T-helper 1 cell treated with Interleukin-12 subunit alpha and Interleukin-12 subunit beta and Interleukin-4 antibody, amounts not matched to agents 30 μg/mL and 1 μg/mL, for 36 hours (primary cell): ENCODE measurements at regions not wholly inside any gene's neighbourhood (a gene's known extent, or its start where the extent isn't known, plus 50 kb on each side); places are given as distances from the start of the nearest gene placed in this dataset.

Experiments
- H3K27ac Mint-ChIP-seq: one replicate; pipeline ENCODE4 v1.8.0; 2021; ENCODE audit warnings: mild to moderate bottlenecking, mixed read lengths
- H3K27me3 Mint-ChIP-seq: one replicate; pipeline ENCODE4 v1.8.0; 2021; ENCODE audit warnings: low read depth, mixed read lengths
- H3K36me3 Mint-ChIP-seq: one replicate; pipeline ENCODE4 v1.8.0; 2021; ENCODE audit warnings: low read depth, mixed read lengths
- H3K4me1 Mint-ChIP-seq: one replicate; pipeline ENCODE4 v1.8.0; 2021; ENCODE audit warnings: low read depth, mixed read lengths
- H3K4me3 Mint-ChIP-seq: one replicate; pipeline ENCODE4 v1.8.0; 2021; ENCODE audit warnings: mild to moderate bottlenecking, moderate library complexity, mixed read lengths
- H3K9me3 Mint-ChIP-seq: one replicate; pipeline ENCODE4 v1.8.0; 2021; ENCODE audit warnings: mixed read lengths

- Mint-ChIP-seq H3K4me3 (no peak overlapping the region), H3K4me1 (peaks cover 39% of the 10 kb centered on the region), H3K27me3 (no peaks in the 10 kb centered on the region), H3K36me3 (peaks cover 3% of the 10 kb centered on the region), H3K9me3 (no peaks in the 10 kb centered on the region), H3K27ac (no peak overlapping the region)
Observed at GRCh38 chr15:99506399-99506798, 59.4 kb upstream of the MEF2A start.

GRCh38 chr15:99507016-99507503, 58.7 kb upstream of the MEF2A start:
- H3K4me1 Mint-ChIP-seq: peaks cover 34% of the 10 kb centered on the region
- no peak overlapping the region for H3K4me3 Mint-ChIP-seq
- no peaks in the 10 kb centered on the region for H3K27me3 Mint-ChIP-seq
- H3K27ac Mint-ChIP-seq: no peak overlapping the region
- H3K9me3 Mint-ChIP-seq: no peaks in the 10 kb centered on the region
- peaks cover 3% of the 10 kb centered on the region for H3K36me3 Mint-ChIP-seq

- Mint-ChIP-seq H3K9me3 (no peaks in the 10 kb centered on the region), H3K36me3 (peaks cover 3% of the 10 kb centered on the region), H3K27ac (no peak overlapping the region), H3K27me3 (no peaks in the 10 kb centered on the region), H3K4me3 (no peak overlapping the region), H3K4me1 (peaks cover 34% of the 10 kb centered on the region)
Observed at GRCh38 chr15:99507504-99508310, 58.1 kb upstream of the MEF2A start.

- Mint-ChIP-seq H3K4me3 (no peak overlapping the region), H3K9me3 (no peaks in the 10 kb centered on the region), H3K27ac (no peak overlapping the region), H3K27me3 (no peaks in the 10 kb centered on the region), H3K36me3 (peaks cover 3% of the 10 kb centered on the region), H3K4me1 (peaks cover 34% of the 10 kb centered on the region)
Observed at GRCh38 chr15:99508311-99508645, 57.5 kb upstream of the MEF2A start.

GRCh38 chr15:99508852-99509251, 56.9 kb upstream of the MEF2A start:
- no peaks in the 10 kb centered on the region for H3K9me3 Mint-ChIP-seq
- no peak overlapping the region for H3K4me3 Mint-ChIP-seq
- H3K4me1 Mint-ChIP-seq: peaks cover 29% of the 10 kb centered on the region
- H3K36me3 Mint-ChIP-seq: peaks cover 3% of the 10 kb centered on the region
- no peaks in the 10 kb centered on the region for H3K27me3 Mint-ChIP-seq
- H3K27ac Mint-ChIP-seq: no peak overlapping the region

- Mint-ChIP-seq H3K27me3 (no peaks in the 10 kb centered on the region), H3K4me1 (peaks cover 19% of the 10 kb centered on the region), H3K9me3 (no peaks in the 10 kb centered on the region), H3K27ac (no peak overlapping the region), H3K4me3 (no peak overlapping the region), H3K36me3 (peaks cover 5% of the 10 kb centered on the region)
Observed at GRCh38 chr15:99509686-99510461, 55.9 kb upstream of the MEF2A start.

GRCh38 chr15:99511531-99511865, 54.3 kb upstream of the MEF2A start:
- H3K27me3 Mint-ChIP-seq: no peaks in the 10 kb centered on the region
- no peak overlapping the region for H3K4me3 Mint-ChIP-seq
- no peaks in the 10 kb centered on the region for H3K9me3 Mint-ChIP-seq
- H3K4me1 Mint-ChIP-seq: peaks cover 19% of the 10 kb centered on the region
- H3K27ac Mint-ChIP-seq: no peak overlapping the region
- peaks cover 3% of the 10 kb centered on the region for H3K36me3 Mint-ChIP-seq

GRCh38 chr15:99511866-99512661, 53.7 kb upstream of the MEF2A start:
- H3K4me3 Mint-ChIP-seq: no peak overlapping the region
- peaks cover 19% of the 10 kb centered on the region for H3K4me1 Mint-ChIP-seq
- no peak overlapping the region for H3K27ac Mint-ChIP-seq
- H3K36me3 Mint-ChIP-seq: peaks cover 2% of the 10 kb centered on the region
- no peaks in the 10 kb centered on the region for H3K27me3 Mint-ChIP-seq
- H3K9me3 Mint-ChIP-seq: no peaks in the 10 kb centered on the region

- H3K4me3 Mint-ChIP-seq: no peak overlapping the region
- no peaks in the 10 kb centered on the region for H3K27me3 Mint-ChIP-seq
- H3K36me3 Mint-ChIP-seq: peaks cover 2% of the 10 kb centered on the region
- peaks cover 14% of the 10 kb centered on the region for H3K4me1 Mint-ChIP-seq
- H3K27ac Mint-ChIP-seq: no peak overlapping the region
- no peaks in the 10 kb centered on the region for H3K9me3 Mint-ChIP-seq
Observed at GRCh38 chr15:99514306-99514705, 51.5 kb upstream of the MEF2A start.
